Umbilical cord (tissue), 1 donor: ENCODE measurements at regions not wholly inside any gene's neighbourhood (a gene's known extent, or its start where the extent isn't known, plus 50 kb on each side); places are given as distances from the start of the nearest gene placed in this dataset.
A peak's percentile ranks its signal among the peaks of the same experiment; 100 is the strongest.

Experiments
- DNase-seq: peaks from one replicate; pipeline ENCODE4 v3.0.0-alpha.2; 2015; ENCODE audit warnings: low spot score

- peak; percentile 56 for DNase-seq
Observed at GRCh38 chr18:45525301-45525700, 90.0 kb upstream of the SLC14A2 start.

- DNase-seq, result peak; percentile 95
Observed at GRCh38 chr18:45526114-45526841, 89.0 kb upstream of the SLC14A2 start.

GRCh38 chr18:45527891-45528290 is 87.4 kb upstream of the SLC14A2 start:
- no peak for DNase-seq

- no peak for DNase-seq
Observed at GRCh38 chr18:45528712-45529336, 86.5 kb upstream of the SLC14A2 start.

- DNase-seq, result no peak
Observed at GRCh38 chr18:45538444-45538843, 76.8 kb upstream of the SLC14A2 start.

GRCh38 chr18:45539491-45539891 is 75.8 kb upstream of the SLC14A2 start:
- DNase-seq, result peak; percentile 87

- peak; percentile 80 for DNase-seq
Observed at GRCh38 chr18:45540125-45540524, 75.2 kb upstream of the SLC14A2 start.

GRCh38 chr18:45541421-45541820 is 73.9 kb upstream of the SLC14A2 start:
- DNase-seq, result no peak

- DNase-seq, result no peak
Observed at GRCh38 chr18:45542043-45542442, 73.2 kb upstream of the SLC14A2 start.

GRCh38 chr18:45547910-45548309 is 67.4 kb upstream of the SLC14A2 start:
- DNase-seq, result no peak

- no peak for DNase-seq
Observed at GRCh38 chr18:45548614-45549013, 66.7 kb upstream of the SLC14A2 start.

GRCh38 chr18:45549290-45549689 is 66.0 kb upstream of the SLC14A2 start:
- no peak for DNase-seq

GRCh38 chr18:45551142-45551815 is 64.0 kb upstream of the SLC14A2 start:
- no peak for DNase-seq

GRCh38 chr18:45553723-45554388 is 61.4 kb upstream of the SLC14A2 start:
- DNase-seq, result peak; percentile 41

- DNase-seq, result peak; percentile 64
Observed at GRCh38 chr18:45554389-45554737, 60.9 kb upstream of the SLC14A2 start.

GRCh38 chr18:45556222-45556621 is 59.1 kb upstream of the SLC14A2 start:
- no peak for DNase-seq

- no peak for DNase-seq
Observed at GRCh38 chr18:45557287-45557686, 58.0 kb upstream of the SLC14A2 start.

- no peak for DNase-seq
Observed at GRCh38 chr18:45557779-45558178, 57.5 kb upstream of the SLC14A2 start.

- DNase-seq, result no peak
Observed at GRCh38 chr18:45559258-45559657, 56.0 kb upstream of the SLC14A2 start.

GRCh38 chr18:45560870-45561269 is 54.4 kb upstream of the SLC14A2 start:
- DNase-seq, result no peak

- peak; percentile 42 for DNase-seq
Observed at GRCh38 chr18:45562567-45563479, 52.5 kb upstream of the SLC14A2 start.
